ENCODE measurements at regions not wholly inside any gene's neighbourhood (a gene's known extent, or its start where the extent isn't known, plus 50 kb on each side); places are given as distances from the start of the nearest gene placed in this dataset.
"Not testable (repeated sequence)": the region's sequence is repeated elsewhere in the genome, so short reads cannot be mapped to it uniquely, and the experiment has no call there.

- no peaks in the 10 kb centered on the region for H3K4me1 ChIP-seq (ENCODE audit: insufficient read depth, low read length)
- POLR2A ChIA-PET, result no interaction called here
- peaks cover 0 to 5% (median 0%) of the 10 kb centered on the region in 5 donors for H3K9me3 Mint-ChIP-seq
- H3K4me1 Mint-ChIP-seq, result no peaks in the 10 kb centered on the region
- H3K36me3 Mint-ChIP-seq, result peaks cover 0 to 2% (median 0%) of the 10 kb centered on the region in 3 donors
- H3K4me3 ChIP-seq (ENCODE audit: low read length), result no peak overlapping the region
- H3K27ac Mint-ChIP-seq, result no peak overlapping the region
- no peak overlapping the region for H3K27ac ChIP-seq (ENCODE audit: low read depth, low read length)
- no peaks in the 10 kb centered on the region for H3K9me3 ChIP-seq (ENCODE audit: low read length)
- H3K36me3 ChIP-seq (ENCODE audit: insufficient read depth, low read length), result no peaks in the 10 kb centered on the region
- H3K4me3 Mint-ChIP-seq, result no peak overlapping the region
- no peaks in the 10 kb centered on the region for H3K27me3 ChIP-seq (ENCODE audit: insufficient read depth, low read length, poor library complexity, severe bottlenecking)
- CTCF ChIA-PET, result no interaction called here
- H3K27me3 Mint-ChIP-seq, result peaks cover 4% of the 10 kb centered on the region in 2 donors
- no peak for DNase-seq
Observed at GRCh38 chr5:109546461-109546860, 136.7 kb upstream of the PJA2 start.

GRCh38 chr5:109544873-109545272 is 135.1 kb upstream of the PJA2 start:
- CTCF ChIA-PET; H3K27ac Mint-ChIP-seq; POLR2A ChIA-PET; H3K27ac ChIP-seq (ENCODE audit: low read depth, low read length); H3K9me3 Mint-ChIP-seq; H3K36me3 ChIP-seq (ENCODE audit: insufficient read depth, low read length); H3K4me1 ChIP-seq (ENCODE audit: insufficient read depth, low read length); H3K27me3 Mint-ChIP-seq; DNase-seq; H3K9me3 ChIP-seq (ENCODE audit: low read length); H3K4me3 Mint-ChIP-seq; H3K4me3 ChIP-seq (ENCODE audit: low read length); H3K27me3 ChIP-seq (ENCODE audit: insufficient read depth, low read length, poor library complexity, severe bottlenecking); H3K36me3 Mint-ChIP-seq; H3K4me1 Mint-ChIP-seq: not testable (repeated sequence)

- POLR2A ChIA-PET; H3K4me1 Mint-ChIP-seq; H3K36me3 Mint-ChIP-seq; H3K27ac ChIP-seq (ENCODE audit: low read depth, low read length); DNase-seq; CTCF ChIA-PET; H3K4me3 Mint-ChIP-seq; H3K9me3 ChIP-seq (ENCODE audit: low read length); H3K27me3 ChIP-seq (ENCODE audit: insufficient read depth, low read length, poor library complexity, severe bottlenecking); H3K36me3 ChIP-seq (ENCODE audit: insufficient read depth, low read length); H3K4me1 ChIP-seq (ENCODE audit: insufficient read depth, low read length); H3K4me3 ChIP-seq (ENCODE audit: low read length); H3K27ac Mint-ChIP-seq: not testable (repeated sequence)
- peaks cover 12 to 26% of the 10 kb centered on the region in 2 donors for H3K27me3 Mint-ChIP-seq
- peaks cover 4 to 15% (median 7%) of the 10 kb centered on the region in 5 donors for H3K9me3 Mint-ChIP-seq
Observed at GRCh38 chr5:109538692-109539091, 128.9 kb upstream of the PJA2 start.

GRCh38 chr5:109535090-109535489 is 125.3 kb upstream of the PJA2 start:
- H3K4me1 Mint-ChIP-seq; H3K9me3 Mint-ChIP-seq; H3K36me3 Mint-ChIP-seq; H3K27ac Mint-ChIP-seq; H3K4me3 ChIP-seq (ENCODE audit: low read length); H3K9me3 ChIP-seq (ENCODE audit: low read length); CTCF ChIA-PET; H3K36me3 ChIP-seq (ENCODE audit: insufficient read depth, low read length); POLR2A ChIA-PET; DNase-seq; H3K4me1 ChIP-seq (ENCODE audit: insufficient read depth, low read length); H3K27me3 ChIP-seq (ENCODE audit: insufficient read depth, low read length, poor library complexity, severe bottlenecking); H3K27ac ChIP-seq (ENCODE audit: low read depth, low read length); H3K4me3 Mint-ChIP-seq: not testable (repeated sequence)
- H3K27me3 Mint-ChIP-seq, result peaks cover 11 to 27% of the 10 kb centered on the region in 2 donors

- Mint-ChIP-seq H3K27me3 (peaks cover 6 to 18% of the 10 kb centered on the region in 2 donors), H3K27ac (no peak overlapping the region), H3K4me3 (no peak overlapping the region), H3K9me3 (peaks cover 0 to 2% (median 0%) of the 10 kb centered on the region in 5 donors), H3K36me3 (peaks cover 0 to 2% (median 0%) of the 10 kb centered on the region in 3 donors), H3K4me1 (no peaks in the 10 kb centered on the region)
- H3K27me3 ChIP-seq (ENCODE audit: insufficient read depth, low read length, poor library complexity, severe bottlenecking), result no peaks in the 10 kb centered on the region
- no peak overlapping the region for H3K27ac ChIP-seq (ENCODE audit: low read depth, low read length)
- POLR2A ChIA-PET, result no interaction called here
- no peak for DNase-seq
- H3K4me1 ChIP-seq (ENCODE audit: insufficient read depth, low read length), result no peaks in the 10 kb centered on the region
- CTCF ChIA-PET, result no interaction called here
- no peak overlapping the region for H3K4me3 ChIP-seq (ENCODE audit: low read length)
- no peaks in the 10 kb centered on the region for H3K36me3 ChIP-seq (ENCODE audit: insufficient read depth, low read length)
- H3K9me3 ChIP-seq (ENCODE audit: low read length), result no peaks in the 10 kb centered on the region
Observed at GRCh38 chr5:109533751-109534272, 124.0 kb upstream of the PJA2 start.

- no peak overlapping the region for H3K27ac Mint-ChIP-seq
- H3K36me3 ChIP-seq (ENCODE audit: insufficient read depth, low read length), result no peaks in the 10 kb centered on the region
- H3K27me3 Mint-ChIP-seq, result peaks cover 6 to 18% of the 10 kb centered on the region in 2 donors
- H3K4me3 ChIP-seq (ENCODE audit: low read length), result no peak overlapping the region
- H3K9me3 Mint-ChIP-seq, result no peaks in the 10 kb centered on the region
- ChIA-PET CTCF (no interaction called here), POLR2A (no interaction called here)
- H3K27ac ChIP-seq (ENCODE audit: low read depth, low read length), result no peak overlapping the region
- DNase-seq, result no peak
- no peak overlapping the region for H3K4me3 Mint-ChIP-seq
- H3K4me1 ChIP-seq (ENCODE audit: insufficient read depth, low read length), result no peaks in the 10 kb centered on the region
- H3K36me3 Mint-ChIP-seq, result peaks cover 0 to 2% (median 0%) of the 10 kb centered on the region in 3 donors
- H3K4me1 Mint-ChIP-seq, result no peaks in the 10 kb centered on the region
- H3K27me3 ChIP-seq (ENCODE audit: insufficient read depth, low read length, poor library complexity, severe bottlenecking), result no peaks in the 10 kb centered on the region
- H3K9me3 ChIP-seq (ENCODE audit: low read length), result no peaks in the 10 kb centered on the region
Observed at GRCh38 chr5:109532773-109533364, 123.1 kb upstream of the PJA2 start.

GRCh38 chr5:109531262-109531661 is 121.5 kb upstream of the PJA2 start:
- Mint-ChIP-seq H3K9me3 (no peaks in the 10 kb centered on the region), H3K4me3 (no peak overlapping the region)

GRCh38 chr5:109529987-109530386 is 120.2 kb upstream of the PJA2 start:
- Mint-ChIP-seq H3K36me3 (peaks cover 0 to 2% (median 0%) of the 10 kb centered on the region in 3 donors), H3K27me3 (peaks cover 4 to 8% of the 10 kb centered on the region in 2 donors), H3K27ac (no peak overlapping the region), H3K4me3 (no peak overlapping the region), H3K9me3 (no peaks in the 10 kb centered on the region), H3K4me1 (no peaks in the 10 kb centered on the region)
- CTCF ChIA-PET, result no interaction called here
- Histone ChIP-seq H3K4me3 (ENCODE audit: low read length) (no peak overlapping the region), H3K27ac (ENCODE audit: low read depth, low read length) (no peak overlapping the region), H3K36me3 (ENCODE audit: insufficient read depth, low read length) (no peaks in the 10 kb centered on the region), H3K4me1 (ENCODE audit: insufficient read depth, low read length) (no peaks in the 10 kb centered on the region), H3K9me3 (ENCODE audit: low read length) (no peaks in the 10 kb centered on the region), H3K27me3 (ENCODE audit: insufficient read depth, low read length, poor library complexity, severe bottlenecking) (no peaks in the 10 kb centered on the region)
- DNase-seq, result no peak
- POLR2A ChIA-PET, result no interaction called here

More at GRCh38 chr5:109531262-109531661, 121.5 kb upstream of the PJA2 start:
- no peaks in the 10 kb centered on the region for H3K9me3 ChIP-seq (ENCODE audit: low read length)
- Mint-ChIP-seq H3K27ac (no peak overlapping the region), H3K27me3 (peaks cover 4 to 13% of the 10 kb centered on the region in 2 donors), H3K4me1 (no peaks in the 10 kb centered on the region), H3K36me3 (peaks cover 0 to 2% (median 0%) of the 10 kb centered on the region in 3 donors)
- no peaks in the 10 kb centered on the region for H3K36me3 ChIP-seq (ENCODE audit: insufficient read depth, low read length)
- DNase-seq, result no peak
- H3K27ac ChIP-seq (ENCODE audit: low read depth, low read length), result no peak overlapping the region
- ChIA-PET CTCF (no interaction called here), POLR2A (no interaction called here)
- H3K27me3 ChIP-seq (ENCODE audit: insufficient read depth, low read length, poor library complexity, severe bottlenecking), result no peaks in the 10 kb centered on the region
- H3K4me3 ChIP-seq (ENCODE audit: low read length), result no peak overlapping the region
- no peaks in the 10 kb centered on the region for H3K4me1 ChIP-seq (ENCODE audit: insufficient read depth, low read length)
